Pancreas (tissue), 10 donors: ENCODE measurements at regions not wholly inside any gene's neighbourhood (a gene's known extent, or its start where the extent isn't known, plus 50 kb on each side); places are given as distances from the start of the nearest gene placed in this dataset.

ENCODE experiments used
- ATAC-seq, 4 donors: fragments of 200-7000 bp; cut with Tn5 transposase; one replicate each; pipeline versions ENCODE4 v1.8.0 to v1.9.1; 2020; ENCODE audit warnings: mild to moderate bottlenecking in 4 of 4, moderate library complexity in 4 of 4
- DNase-seq, 6 donors: peaks; one replicate each; pipeline ENCODE4 v3.0.0-alpha.2; 2020
- FAIRE-seq: peaks from 2 replicates; lab custom pipeline; 2012; peaks lifted over from hg19 to GRCh38; lab: Jason Lieb, UNC
- H3K27ac ChIP-seq, 4 donors: fragments of 200-600 bp; sonication (generic); 1 replicate in 3 of 4; 2 replicates in 1 of 4; pipeline versions ENCODE4 v1.5.0 to v1.8.0; 2020
- H3K27me3 ChIP-seq, 4 donors: fragments of 200-600 bp; one replicate each; pipeline ENCODE4 v1.8.0; 2021
- H3K36me3 ChIP-seq, 3 donors: fragments of 200-600 bp; sonication (generic) in 1 of 3; one replicate each; pipeline versions ENCODE4 v1.5.0 to v1.8.0; 2020 to 2021
- H3K4me1 ChIP-seq, 3 donors: fragments of 200-600 bp; one replicate each; pipeline ENCODE4 v1.8.0; 2021
- H3K4me3 ChIP-seq, 4 donors: fragments of 200-600 bp; sonication (generic) in 2 of 4; one replicate each; pipeline versions ENCODE4 v1.5.0 to v1.8.0; 2020 to 2021
- H3K9me3 ChIP-seq, 4 donors: fragments of 200-600 bp; one replicate each; pipeline ENCODE4 v1.8.0; 2021
- WGBS, 2 donors: extraction: QIAGEN DNeasy Blood & Tissue Kit; methylation state at CpG; one replicate each; pipeline ENCODE4 v1.1.7; 2013; 5-methylcytosine and 5-hydroxymethylcytosine counted together
- intact Hi-C, 3 donors: fragments of 100-400 bp; cut with DNase I; formaldehyde crosslinking; loops; one replicate each; pipeline versions ENCODE4 v1.11.1 to v1.14.2; 2022
- TF ChIP-seq, protein P1 (sequence below), 4 donors: fragments of 200-600 bp; sonication (generic) in 3 of 4; IDR thresholded peaks; one replicate each; pipeline versions ENCODE4 v1.5.0 to v1.8.0; 2021; ENCODE audit warnings: antibody characterized with exemption in 4 of 4
- donor health status: healthy with polysubstance abuse.
- donor health status: DM: no; HTN: no; CAD: no; lungs with moderate emphysema.
- donor health status: DM: no; HTN: no; CAD: no.
- donor health status: control.
- donor health status: control.
- donor health status: Bipolar disorder and iron deficiency.
- donor health status: DM: yes; HTN: yes; CAD: no.
- donor health status: DM: no; HTN: no; CAD: no.
- donor health status: DM: no; HTN: no; CAD: no.
- donor health status: DM: yes; HTN: yes; CAD: no.

DNA sequence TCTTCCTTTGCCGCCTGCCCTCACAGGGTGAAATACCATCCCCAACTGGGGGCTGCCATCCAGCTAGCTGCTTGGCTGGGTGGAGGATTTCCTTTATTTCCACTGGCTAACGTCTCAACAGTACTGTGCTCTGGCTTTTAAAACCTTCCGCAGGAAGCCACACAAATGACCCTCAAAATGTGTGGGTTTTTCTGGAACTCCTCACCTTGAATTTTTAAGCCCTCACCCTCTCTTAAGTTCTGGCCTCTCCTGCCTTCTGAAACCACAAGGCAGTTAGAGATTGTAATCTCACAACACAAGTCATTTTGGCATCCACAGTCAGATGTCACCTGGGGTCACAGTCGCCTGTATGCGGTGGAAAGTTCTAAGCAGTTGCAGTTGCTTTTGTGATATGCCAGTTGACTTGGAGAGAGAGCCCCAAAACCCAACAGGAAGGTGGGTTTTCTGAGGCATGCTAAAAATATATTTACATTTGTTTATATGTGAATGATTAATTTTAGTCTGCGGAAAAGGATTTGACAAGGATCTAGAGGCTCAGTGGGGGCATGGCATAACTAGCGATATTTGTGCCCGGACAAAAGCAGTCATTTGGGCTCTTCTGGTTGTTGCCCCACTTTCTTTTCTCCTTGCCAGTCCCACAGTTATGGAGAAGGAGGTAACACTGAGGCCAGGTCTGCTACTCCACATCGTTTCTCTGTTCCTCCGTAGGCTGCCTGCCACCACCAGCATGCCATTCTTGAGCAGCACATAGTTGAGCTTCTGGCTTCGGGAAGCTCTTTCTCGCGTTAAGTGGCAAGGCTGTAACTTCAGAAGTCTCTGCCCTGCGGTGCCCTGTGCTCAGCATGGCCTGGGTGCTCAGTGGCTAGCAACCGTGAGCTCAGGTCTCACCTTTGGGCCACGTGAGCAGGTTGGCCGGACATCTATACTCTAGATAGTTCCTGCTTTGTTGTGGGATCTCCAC is 335.3 kb downstream of the CD83 start:
- Histone ChIP-seq H3K27ac (no peak overlapping the region), H3K4me3 (no peak overlapping the region), H3K36me3 (no peaks in the 10 kb centered on the region), H3K27me3 (no peaks in the 10 kb centered on the region), H3K4me1 (no peaks in the 10 kb centered on the region), H3K9me3 (no peaks in the 10 kb centered on the region)
- intact Hi-C loops, result no loop called here
- FAIRE-seq (no peak), DNase-seq (no peak), ATAC-seq (no peak)
- TF ChIP-seq, protein P1, sequence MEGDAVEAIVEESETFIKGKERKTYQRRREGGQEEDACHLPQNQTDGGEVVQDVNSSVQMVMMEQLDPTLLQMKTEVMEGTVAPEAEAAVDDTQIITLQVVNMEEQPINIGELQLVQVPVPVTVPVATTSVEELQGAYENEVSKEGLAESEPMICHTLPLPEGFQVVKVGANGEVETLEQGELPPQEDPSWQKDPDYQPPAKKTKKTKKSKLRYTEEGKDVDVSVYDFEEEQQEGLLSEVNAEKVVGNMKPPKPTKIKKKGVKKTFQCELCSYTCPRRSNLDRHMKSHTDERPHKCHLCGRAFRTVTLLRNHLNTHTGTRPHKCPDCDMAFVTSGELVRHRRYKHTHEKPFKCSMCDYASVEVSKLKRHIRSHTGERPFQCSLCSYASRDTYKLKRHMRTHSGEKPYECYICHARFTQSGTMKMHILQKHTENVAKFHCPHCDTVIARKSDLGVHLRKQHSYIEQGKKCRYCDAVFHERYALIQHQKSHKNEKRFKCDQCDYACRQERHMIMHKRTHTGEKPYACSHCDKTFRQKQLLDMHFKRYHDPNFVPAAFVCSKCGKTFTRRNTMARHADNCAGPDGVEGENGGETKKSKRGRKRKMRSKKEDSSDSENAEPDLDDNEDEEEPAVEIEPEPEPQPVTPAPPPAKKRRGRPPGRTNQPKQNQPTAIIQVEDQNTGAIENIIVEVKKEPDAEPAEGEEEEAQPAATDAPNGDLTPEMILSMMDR (IDR thresholded peaks at IDR 0.05), result no peak
- 89 to 91% methylated on average over 17 of the region's 17 CpGs for WGBS, 2 donors

DNA sequence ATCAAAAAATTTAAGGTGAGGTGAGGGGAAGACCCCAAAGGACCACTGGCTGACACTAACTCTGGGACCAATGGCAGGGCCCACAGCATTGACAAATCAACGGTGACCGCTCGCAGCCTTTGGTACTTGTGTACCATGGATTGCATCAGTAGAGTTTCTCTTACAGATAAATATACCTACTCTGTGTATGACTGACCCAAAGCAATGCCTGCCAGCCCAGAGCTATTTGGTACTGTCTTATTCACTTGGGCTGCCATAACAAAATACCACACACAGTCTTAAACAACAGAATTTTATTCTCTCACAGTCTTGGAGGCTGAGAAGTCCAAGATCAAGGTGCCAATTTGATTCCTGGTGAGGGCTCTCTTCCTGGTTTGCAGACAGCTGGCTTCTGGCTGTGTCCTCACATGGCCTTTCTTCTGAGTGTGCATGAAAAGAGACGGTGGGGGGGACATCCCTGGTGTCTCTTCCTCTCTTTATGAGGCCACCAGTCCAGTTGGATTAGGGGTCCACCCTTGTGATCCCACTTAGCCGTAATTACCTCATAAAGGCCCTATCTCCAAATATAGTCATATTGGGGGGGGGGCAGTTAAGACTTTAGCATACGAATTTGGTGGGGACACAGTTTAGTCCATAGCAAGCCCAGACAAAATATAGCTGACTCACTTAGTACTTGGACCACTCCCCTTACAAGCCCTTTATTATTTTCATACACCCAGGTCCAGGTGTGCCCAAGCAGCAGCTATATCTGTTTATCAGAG is 336.3 kb downstream of the CD83 start:
- Histone ChIP-seq H3K9me3 (no peaks in the 10 kb centered on the region), H3K4me3 (no peak overlapping the region), H3K36me3 (no peaks in the 10 kb centered on the region), H3K27me3 (no peaks in the 10 kb centered on the region), H3K4me1 (no peaks in the 10 kb centered on the region), H3K27ac (no peak overlapping the region)
- intact Hi-C loops, result no loop called here
- no peak for FAIRE-seq
- WGBS, 2 donors, result 86 to 92% methylated on average over 6 of the region's 6 CpGs
- TF ChIP-seq, protein P1 (IDR thresholded peaks at IDR 0.05), result no peak
- no peak for DNase-seq
- ATAC-seq, result no peak

DNA sequence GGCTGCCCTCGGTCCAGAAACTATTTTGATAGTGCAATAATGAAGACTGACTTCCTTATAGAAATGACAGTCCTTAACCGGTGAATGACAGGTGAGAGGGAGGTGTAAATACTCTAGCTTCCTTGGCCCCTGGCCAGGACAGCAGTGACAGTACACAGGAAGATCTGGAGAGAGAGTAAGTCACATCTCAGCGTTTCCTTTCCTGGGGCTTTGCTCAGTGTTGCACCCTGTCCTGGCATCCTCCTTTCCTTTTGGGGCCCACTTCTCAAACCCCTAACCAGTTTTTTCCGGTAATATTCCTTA is 336.9 kb downstream of the CD83 start:
- TF ChIP-seq, protein P1 (IDR thresholded peaks at IDR 0.05), result no peak
- DNase-seq (no peak), FAIRE-seq (no peak), ATAC-seq (no peak)
- WGBS, 2 donors, result 79 to 83% methylated on average over 4 of the region's 4 CpGs
- intact Hi-C loops, result no loop called here
- no peaks in the 10 kb centered on the region for H3K27me3 ChIP-seq
- H3K4me3 ChIP-seq, result no peak overlapping the region
- no peak overlapping the region for H3K27ac ChIP-seq
- H3K4me1 ChIP-seq, result no peaks in the 10 kb centered on the region
- no peaks in the 10 kb centered on the region for H3K36me3 ChIP-seq
- H3K9me3 ChIP-seq, result no peaks in the 10 kb centered on the region

DNA sequence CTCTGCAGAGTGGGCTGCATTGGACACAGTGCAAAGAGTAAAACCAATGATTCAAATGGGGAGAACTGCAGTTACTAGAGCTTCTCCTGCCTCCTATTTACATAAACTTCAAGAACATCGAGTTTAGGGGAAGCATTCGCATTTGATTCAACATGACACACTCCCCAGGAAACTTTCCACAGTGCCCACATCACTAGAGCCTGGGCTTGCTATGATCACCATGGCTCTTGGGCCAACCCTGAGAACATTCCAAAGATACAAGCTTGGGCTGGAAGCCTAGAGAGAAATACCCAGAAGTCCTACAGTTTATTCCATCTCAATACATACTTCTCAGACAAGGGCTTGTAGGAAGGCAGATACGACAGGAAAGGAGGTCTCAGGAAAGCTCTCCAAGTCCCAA is 337.9 kb downstream of the CD83 start:
- FAIRE-seq, result no peak
- TF ChIP-seq, protein P1 (IDR thresholded peaks at IDR 0.05), result no peak
- Histone ChIP-seq H3K27ac (no peak overlapping the region), H3K27me3 (no peaks in the 10 kb centered on the region), H3K36me3 (no peaks in the 10 kb centered on the region), H3K4me1 (no peaks in the 10 kb centered on the region), H3K4me3 (no peak overlapping the region), H3K9me3 (no peaks in the 10 kb centered on the region)
- intact Hi-C loops, result no loop called here
- ATAC-seq, result no peak
- no peak for DNase-seq
- WGBS, 2 donors, result 71 to 73% methylated on average over 3 of the region's 3 CpGs
